Upper lobe of left lung (tissue), 4 donors: ENCODE measurements at regions not wholly inside any gene's neighbourhood (a gene's known extent, or its start where the extent isn't known, plus 50 kb on each side); places are given as distances from the start of the nearest gene placed in this dataset.

Source experiments
- EP300 ChIP-seq, 4 donors: sonication (generic); formaldehyde crosslinking; IDR thresholded peaks; one replicate each; pipeline ENCODE4 v1.5.1; 2017; ENCODE audit warnings: antibody characterized with exemption in 4 of 4, control low read depth in 2 of 4
- POLR2A ChIP-seq, 4 donors: fragments of 450-650 bp; IDR thresholded peaks; one replicate each; pipeline ENCODE4 v1.5.1; 2016 to 2017; ENCODE audit warnings: antibody characterized with exemption in 4 of 4, mild to moderate bottlenecking in 2 of 4
- TF ChIP-seq, protein P1 (sequence below), 6 experiments: fragments of 450-650 bp in 4 of 6; fragments of 200-600 bp in 2 of 6; sonication (generic) in 2 of 6; IDR thresholded peaks; one replicate each; pipeline ENCODE4 v1.5.1; 2016 to 2019; ENCODE audit warnings: antibody characterized with exemption in 6 of 6

DNA sequence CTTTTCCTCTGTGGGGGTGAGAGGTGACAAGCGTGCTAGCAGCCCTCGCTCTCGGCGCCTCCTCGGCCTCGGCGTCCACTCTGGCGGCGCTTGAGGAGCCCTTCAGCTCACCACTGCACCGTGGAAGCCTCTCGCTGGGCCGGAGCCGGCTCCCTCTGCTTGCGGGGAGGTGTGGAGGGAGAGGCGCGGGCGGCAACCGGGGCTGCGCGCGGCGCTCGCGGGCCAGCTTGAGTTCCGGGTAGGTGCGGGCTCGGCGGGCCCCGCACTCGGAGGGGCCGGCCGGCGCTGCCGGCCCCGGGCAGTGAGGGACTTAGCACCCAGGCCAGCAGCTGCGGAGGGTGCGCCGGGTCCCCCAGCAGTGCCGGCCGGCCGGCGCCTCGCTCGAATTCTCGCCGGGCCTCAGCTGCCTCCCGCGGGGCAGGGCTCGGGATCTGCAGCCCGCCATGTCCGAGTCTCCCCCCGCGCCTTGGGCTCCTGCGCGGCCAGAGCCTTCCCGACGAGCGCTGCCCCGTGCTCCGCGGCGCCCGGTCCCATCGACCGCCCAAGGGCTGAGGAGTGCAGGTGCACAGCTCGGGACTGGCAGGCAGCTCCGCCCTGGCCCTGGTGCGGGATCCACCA, 352.8 kb upstream of the PODXL start:
- TF ChIP-seq, protein P1, sequence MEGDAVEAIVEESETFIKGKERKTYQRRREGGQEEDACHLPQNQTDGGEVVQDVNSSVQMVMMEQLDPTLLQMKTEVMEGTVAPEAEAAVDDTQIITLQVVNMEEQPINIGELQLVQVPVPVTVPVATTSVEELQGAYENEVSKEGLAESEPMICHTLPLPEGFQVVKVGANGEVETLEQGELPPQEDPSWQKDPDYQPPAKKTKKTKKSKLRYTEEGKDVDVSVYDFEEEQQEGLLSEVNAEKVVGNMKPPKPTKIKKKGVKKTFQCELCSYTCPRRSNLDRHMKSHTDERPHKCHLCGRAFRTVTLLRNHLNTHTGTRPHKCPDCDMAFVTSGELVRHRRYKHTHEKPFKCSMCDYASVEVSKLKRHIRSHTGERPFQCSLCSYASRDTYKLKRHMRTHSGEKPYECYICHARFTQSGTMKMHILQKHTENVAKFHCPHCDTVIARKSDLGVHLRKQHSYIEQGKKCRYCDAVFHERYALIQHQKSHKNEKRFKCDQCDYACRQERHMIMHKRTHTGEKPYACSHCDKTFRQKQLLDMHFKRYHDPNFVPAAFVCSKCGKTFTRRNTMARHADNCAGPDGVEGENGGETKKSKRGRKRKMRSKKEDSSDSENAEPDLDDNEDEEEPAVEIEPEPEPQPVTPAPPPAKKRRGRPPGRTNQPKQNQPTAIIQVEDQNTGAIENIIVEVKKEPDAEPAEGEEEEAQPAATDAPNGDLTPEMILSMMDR (IDR thresholded peaks at IDR 0.05): no peak
- TF ChIP-seq POLR2A (IDR thresholded peaks at IDR 0.05) (no peak), EP300 (IDR thresholded peaks at IDR 0.05) (no peak)
